ENCODE measurements at regions not wholly inside any gene's neighbourhood (a gene's known extent, or its start where the extent isn't known, plus 50 kb on each side); places are given as distances from the start of the nearest gene placed in this dataset.
A peak's percentile ranks its signal among the peaks of the same experiment; 100 is the strongest.
"Not testable (repeated sequence)": the region's sequence is repeated elsewhere in the genome, so short reads cannot be mapped to it uniquely, and the experiment has no call there.

- DNase-seq = no peak
Measured at GRCh38 chr14:39499514-39499913, 67.3 kb upstream of the FBXO33 start.

DNA sequence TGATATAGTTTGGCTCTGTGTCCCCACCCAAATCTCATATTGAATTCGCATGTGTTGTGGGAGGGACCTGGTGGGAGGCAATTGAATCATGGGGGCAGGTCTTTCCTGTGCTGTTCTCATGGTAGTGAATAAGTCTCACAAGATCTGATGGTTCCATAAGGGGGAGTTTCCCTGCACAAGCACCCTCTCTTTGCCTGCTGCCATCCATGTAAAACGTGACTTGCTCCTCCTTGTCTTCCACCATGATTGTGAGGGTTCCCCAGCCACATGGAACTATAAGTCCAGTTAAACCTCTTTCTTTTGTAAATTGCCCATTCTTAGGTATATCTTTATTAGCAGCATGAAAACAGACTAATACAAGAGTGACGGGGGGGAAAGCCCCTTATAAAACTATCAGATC, 65.4 kb upstream of the FBXO33 start:
- DNase-seq = not testable (repeated sequence)

GRCh38 chr14:39492267-39492666, 60.0 kb upstream of the FBXO33 start:
- no peak for DNase-seq

DNA sequence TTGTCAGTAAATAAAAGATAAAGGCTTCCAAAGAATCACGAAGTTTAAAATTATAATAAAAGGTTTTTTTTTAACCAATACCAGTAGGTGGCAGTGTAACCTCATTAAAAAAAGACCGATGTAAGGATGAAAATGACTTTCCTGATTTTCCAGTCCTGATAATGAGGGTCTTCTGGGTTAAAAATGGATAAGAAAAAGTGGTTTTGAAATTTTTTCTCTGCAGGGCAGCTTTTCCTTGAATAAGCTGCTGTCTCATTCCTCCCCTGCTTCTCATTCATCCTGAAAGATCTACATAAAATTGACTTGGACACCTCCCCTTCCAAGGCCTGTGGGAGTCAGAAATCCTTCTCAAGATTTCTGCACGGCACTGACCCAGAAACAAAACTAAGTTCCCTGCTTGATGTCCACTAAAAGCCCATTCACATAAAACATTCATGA, 58.9 kb upstream of the FBXO33 start:
- DNase-seq = peak; percentile 27

DNA sequence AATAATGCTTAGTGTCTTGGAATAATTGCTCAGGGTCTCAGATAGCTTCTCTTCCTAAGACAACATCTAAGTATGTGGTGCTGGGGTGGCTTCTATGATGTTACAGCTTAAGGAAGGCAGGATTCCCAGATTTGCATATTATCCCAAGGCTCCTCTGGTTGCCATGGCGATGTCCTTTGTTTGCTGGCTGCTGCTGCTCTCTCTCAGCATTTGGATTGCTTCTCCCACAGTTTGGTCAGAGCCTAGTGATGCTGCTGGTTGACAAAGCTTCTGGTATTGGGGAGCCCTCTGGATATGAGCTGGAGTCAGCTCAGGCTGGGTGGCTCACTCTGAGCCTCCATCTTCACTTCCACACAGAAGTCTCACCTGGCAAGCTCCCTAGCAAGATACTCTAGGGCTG, 56.4 kb upstream of the FBXO33 start:
- DNase-seq = no peak

DNA sequence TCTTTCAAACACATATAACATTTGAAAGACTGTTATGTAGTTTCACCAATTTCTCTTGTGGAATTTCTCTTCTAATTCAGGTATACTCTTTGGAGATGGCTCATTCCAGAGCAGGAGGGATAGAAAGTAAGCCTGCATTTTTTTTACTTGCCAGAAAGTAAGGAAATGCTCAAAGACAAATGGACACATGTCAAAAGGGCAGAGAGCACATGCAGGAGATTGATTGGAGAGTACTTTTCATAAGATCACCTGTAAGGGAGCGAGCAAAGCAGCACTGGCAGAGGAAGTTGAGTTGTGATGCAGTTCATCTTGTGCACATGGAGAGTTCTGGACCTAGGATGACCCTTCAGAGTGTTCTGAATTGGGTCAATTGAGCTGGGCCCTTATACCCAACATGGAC, 51.4 kb upstream of the FBXO33 start:
- DNase-seq = no peak

Measured in activated CD4-positive, alpha-beta T cell treated with anti-CD3 and anti-CD28 coated beads, Interleukin-10, Interleukin-2, amounts not matched to agents 100 ng/mL and 50 ng/mL, durations not matched to agents 16 hours and 8 hours (primary cell).